Keratinocyte (primary cell): ENCODE measurements at regions not wholly inside any gene's neighbourhood (a gene's known extent, or its start where the extent isn't known, plus 50 kb on each side); places are given as distances from the start of the nearest gene placed in this dataset.

ENCODE experiments used
- CTCF ChIP-seq, 3 experiments: IDR thresholded peaks in 1 of 3; conservative IDR thresholded peaks in 1 of 3; optimal IDR thresholded peaks in 1 of 3; 2 replicates in 2 of 3; 3 replicates in 1 of 3; pipeline versions ENCODE3 to v1.5.1; 2011; ENCODE audit warnings: low read length in 3 of 3, mild to moderate bottlenecking in 3 of 3, moderate library complexity in 2 of 3, control low read depth in 1 of 3, inconsistent platforms in 1 of 3; ENCODE audit not compliant: insufficient read depth in 2 of 3; ENCODE audit errors: extremely low read depth in 1 of 3
- EZH2 ChIP-seq: IDR thresholded peaks from one replicate; pipeline ENCODE4 v1.6.1; 2012; ENCODE audit warnings: inconsistent platforms, mild to moderate bottlenecking, low read length, moderate library complexity

GRCh38 chr6:54633601-54634000 lies 213.0 kb upstream of the FAM83B start:
- TF ChIP-seq CTCF (optimal IDR thresholded peaks at IDR 0.05 in 1 of 3, IDR thresholded peaks at IDR 0.05 in 1 of 3, conservative IDR thresholded peaks at IDR 0.05 in 1 of 3; ENCODE audit: extremely low read depth in 1 of 3, insufficient read depth in 2 of 3, low read length in 3 of 3) (no peak), EZH2 (no peak)
